Panc1 (cell line): ENCODE measurements at regions not wholly inside any gene's neighbourhood (a gene's known extent, or its start where the extent isn't known, plus 50 kb on each side); places are given as distances from the start of the nearest gene placed in this dataset.

ENCODE experiments used
- ATAC-seq: fragments of 200-7000 bp; cut with Tn5 transposase; 2 replicates; pipeline ENCODE4 v1.9.1; 2020; ENCODE audit warnings: mild to moderate bottlenecking, moderate library complexity
- BruUV-seq: library from RNA; stranded (reverse); fragments of 400-500 nt; replicated peaks from 2 replicates; lab custom pipeline; 2021; lab: Mats Ljungman, UMichigan
- CTCF ChIA-PET: fragments of 300-600 bp; sonication (Branson Sonifier 250); formaldehyde crosslinking; loops from one replicate; lab custom pipeline; 2022; ENCODE audit warnings: antibody characterized with exemption; lab: Charles Lee
- POLR2A ChIA-PET: fragments of 300-600 bp; sonication (Branson Sonifier 250); formaldehyde crosslinking; loops from one replicate; lab custom pipeline; 2022; ENCODE audit warnings: antibody characterized with exemption; lab: Charles Lee
- DNase-seq: peaks from one replicate; pipeline ENCODE4 v3.0.0-alpha.2; 2010; ENCODE audit warnings: low read depth, low spot score
- H3K27ac ChIP-seq: 2 replicates; pipeline ENCODE4 v1.5.1; 2011; ENCODE audit warnings: mild to moderate bottlenecking, low read length, inconsistent platforms
- H3K27me3 ChIP-seq: fragments of 200-500 bp; sonication (Bioruptor generic); 2 replicates; pipeline ENCODE4 v1.6.0; 2014; ENCODE audit warnings: low read length, inconsistent platforms; ENCODE audit not compliant: control insufficient read depth, insufficient read depth
- H3K36me3 ChIP-seq: fragments of 200-500 bp; sonication (Bioruptor generic); 2 replicates; pipeline ENCODE4 v1.5.1; 2014; ENCODE audit warnings: inconsistent platforms, mild to moderate bottlenecking, low read length, moderate library complexity; ENCODE audit not compliant: control insufficient read depth, insufficient read depth
- H3K4me1 ChIP-seq: 2 replicates; pipeline ENCODE4 v1.5.1; 2011; ENCODE audit warnings: inconsistent platforms, mild to moderate bottlenecking, low read length, moderate library complexity; ENCODE audit not compliant: control insufficient read depth, insufficient read depth
- H3K4me3 ChIP-seq, 2 experiments: 2 replicates each; pipeline ENCODE4 v1.5.1; 2011 to 2012; ENCODE audit warnings: low read depth in 2 of 2, low read length in 2 of 2, mild to moderate bottlenecking in 2 of 2, inconsistent platforms in 1 of 2, moderate library complexity in 1 of 2
- H3K9me3 ChIP-seq: fragments of 200-500 bp; sonication (Bioruptor generic); 2 replicates; pipeline ENCODE4 v1.5.1; 2014; ENCODE audit warnings: low read depth, mild to moderate bottlenecking, inconsistent platforms, low read length, moderate library complexity; ENCODE audit not compliant: control insufficient read depth, insufficient read depth
- POLR2AphosphoS5 ChIP-seq: IDR thresholded peaks from 2 replicates; pipeline ENCODE4 v1.6.1; 2012; ENCODE audit warnings: mild to moderate bottlenecking, low read depth, low read length, moderate library complexity
- SIN3A ChIP-seq: IDR thresholded peaks from 2 replicates; pipeline ENCODE4 v1.6.1; 2012; ENCODE audit warnings: low read depth, mild to moderate bottlenecking, low read length, moderate library complexity, borderline replicate concordance; ENCODE audit not compliant: insufficient read depth
- TCF7L2 ChIP-seq: IDR thresholded peaks from 2 replicates; pipeline ENCODE4 v1.6.1; 2011; ENCODE audit warnings: mild to moderate bottlenecking, low read depth, low read length, inconsistent platforms
- in situ Hi-C: cut with HindIII; loops from 2 replicates; pipeline ENCODE4 v1.10.0; 2016; ENCODE audit warnings: low sequenced_read_pairs, low pct_unique_long_range_greater_than_20kb
- intact Hi-C: fragments of 100-400 bp; cut with micrococcal nuclease; formaldehyde crosslinking; loops from one replicate; pipeline ENCODE4 v1.10.0; 2022; ENCODE audit not compliant: unreplicated experiment
- TF ChIP-seq, protein P1 (sequence below): fragments of 450-650 bp; IDR thresholded peaks from 2 replicates; pipeline ENCODE4 v1.5.1; 2017; ENCODE audit warnings: mild to moderate bottlenecking
- TF ChIP-seq, protein P2 (sequence below), 2 experiments: IDR thresholded peaks; 2 replicates each; pipeline ENCODE4 v1.6.1; 2011 to 2012; ENCODE audit warnings: low read depth in 2 of 2, control low read depth in 1 of 2, low read length in 1 of 2, mild to moderate bottlenecking in 1 of 2, moderate library complexity in 1 of 2; ENCODE audit not compliant: insufficient read depth in 1 of 2

DNA sequence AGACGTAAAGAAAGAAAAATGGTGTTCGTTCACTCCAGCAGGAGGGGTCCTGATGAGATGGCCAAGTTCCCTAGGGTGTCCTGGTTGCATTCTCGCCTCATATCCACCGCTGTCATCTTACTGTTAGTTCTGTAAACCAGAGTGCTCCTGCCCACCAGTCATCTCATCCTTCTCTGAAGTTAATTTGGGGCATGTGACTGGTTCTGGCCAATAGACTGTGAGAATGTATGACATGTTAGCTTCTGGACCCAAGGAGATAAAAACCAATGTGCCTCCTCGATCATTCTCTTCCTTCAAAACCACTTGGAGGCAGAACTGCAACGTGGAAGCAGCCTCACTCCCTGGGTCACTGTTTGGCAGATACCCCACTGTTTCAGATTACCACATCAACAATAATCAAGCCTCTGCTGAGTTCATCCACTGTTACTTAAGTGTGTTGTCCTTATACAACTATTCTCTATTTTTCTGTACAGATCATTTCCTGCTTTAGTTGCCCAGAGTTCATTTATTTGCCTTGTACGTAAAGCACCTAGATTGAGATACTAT, 759.1 kb downstream of the TSN start:
- no peaks in the 10 kb centered on the region for H3K9me3 ChIP-seq
- DNase-seq (no peak), ATAC-seq (no peak)
- no peak overlapping the region for H3K4me3 ChIP-seq
- intact Hi-C loops (no loop called here), in situ Hi-C loops (no loop called here)
- BruUV-seq = no TSS peak
- H3K36me3 ChIP-seq = no peaks in the 10 kb centered on the region
- H3K27ac ChIP-seq = no peak overlapping the region
- H3K27me3 ChIP-seq = no peaks in the 10 kb centered on the region
- TF ChIP-seq, protein P1, sequence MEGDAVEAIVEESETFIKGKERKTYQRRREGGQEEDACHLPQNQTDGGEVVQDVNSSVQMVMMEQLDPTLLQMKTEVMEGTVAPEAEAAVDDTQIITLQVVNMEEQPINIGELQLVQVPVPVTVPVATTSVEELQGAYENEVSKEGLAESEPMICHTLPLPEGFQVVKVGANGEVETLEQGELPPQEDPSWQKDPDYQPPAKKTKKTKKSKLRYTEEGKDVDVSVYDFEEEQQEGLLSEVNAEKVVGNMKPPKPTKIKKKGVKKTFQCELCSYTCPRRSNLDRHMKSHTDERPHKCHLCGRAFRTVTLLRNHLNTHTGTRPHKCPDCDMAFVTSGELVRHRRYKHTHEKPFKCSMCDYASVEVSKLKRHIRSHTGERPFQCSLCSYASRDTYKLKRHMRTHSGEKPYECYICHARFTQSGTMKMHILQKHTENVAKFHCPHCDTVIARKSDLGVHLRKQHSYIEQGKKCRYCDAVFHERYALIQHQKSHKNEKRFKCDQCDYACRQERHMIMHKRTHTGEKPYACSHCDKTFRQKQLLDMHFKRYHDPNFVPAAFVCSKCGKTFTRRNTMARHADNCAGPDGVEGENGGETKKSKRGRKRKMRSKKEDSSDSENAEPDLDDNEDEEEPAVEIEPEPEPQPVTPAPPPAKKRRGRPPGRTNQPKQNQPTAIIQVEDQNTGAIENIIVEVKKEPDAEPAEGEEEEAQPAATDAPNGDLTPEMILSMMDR = no peak
- TF ChIP-seq TCF7L2 = no peak
- TF ChIP-seq, protein P2, sequence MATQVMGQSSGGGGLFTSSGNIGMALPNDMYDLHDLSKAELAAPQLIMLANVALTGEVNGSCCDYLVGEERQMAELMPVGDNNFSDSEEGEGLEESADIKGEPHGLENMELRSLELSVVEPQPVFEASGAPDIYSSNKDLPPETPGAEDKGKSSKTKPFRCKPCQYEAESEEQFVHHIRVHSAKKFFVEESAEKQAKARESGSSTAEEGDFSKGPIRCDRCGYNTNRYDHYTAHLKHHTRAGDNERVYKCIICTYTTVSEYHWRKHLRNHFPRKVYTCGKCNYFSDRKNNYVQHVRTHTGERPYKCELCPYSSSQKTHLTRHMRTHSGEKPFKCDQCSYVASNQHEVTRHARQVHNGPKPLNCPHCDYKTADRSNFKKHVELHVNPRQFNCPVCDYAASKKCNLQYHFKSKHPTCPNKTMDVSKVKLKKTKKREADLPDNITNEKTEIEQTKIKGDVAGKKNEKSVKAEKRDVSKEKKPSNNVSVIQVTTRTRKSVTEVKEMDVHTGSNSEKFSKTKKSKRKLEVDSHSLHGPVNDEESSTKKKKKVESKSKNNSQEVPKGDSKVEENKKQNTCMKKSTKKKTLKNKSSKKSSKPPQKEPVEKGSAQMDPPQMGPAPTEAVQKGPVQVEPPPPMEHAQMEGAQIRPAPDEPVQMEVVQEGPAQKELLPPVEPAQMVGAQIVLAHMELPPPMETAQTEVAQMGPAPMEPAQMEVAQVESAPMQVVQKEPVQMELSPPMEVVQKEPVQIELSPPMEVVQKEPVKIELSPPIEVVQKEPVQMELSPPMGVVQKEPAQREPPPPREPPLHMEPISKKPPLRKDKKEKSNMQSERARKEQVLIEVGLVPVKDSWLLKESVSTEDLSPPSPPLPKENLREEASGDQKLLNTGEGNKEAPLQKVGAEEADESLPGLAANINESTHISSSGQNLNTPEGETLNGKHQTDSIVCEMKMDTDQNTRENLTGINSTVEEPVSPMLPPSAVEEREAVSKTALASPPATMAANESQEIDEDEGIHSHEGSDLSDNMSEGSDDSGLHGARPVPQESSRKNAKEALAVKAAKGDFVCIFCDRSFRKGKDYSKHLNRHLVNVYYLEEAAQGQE (IDR thresholded peaks at IDR 0.05; ENCODE audit: insufficient read depth in 1 of 2, low read depth in 2 of 2, low read length in 1 of 2) = no peak
- no peak for TF ChIP-seq SIN3A
- TF ChIP-seq POLR2AphosphoS5 = no peak
- POLR2A ChIA-PET = no interaction called here
- CTCF ChIA-PET = no interaction called here
- H3K4me1 ChIP-seq = no peaks in the 10 kb centered on the region

DNA sequence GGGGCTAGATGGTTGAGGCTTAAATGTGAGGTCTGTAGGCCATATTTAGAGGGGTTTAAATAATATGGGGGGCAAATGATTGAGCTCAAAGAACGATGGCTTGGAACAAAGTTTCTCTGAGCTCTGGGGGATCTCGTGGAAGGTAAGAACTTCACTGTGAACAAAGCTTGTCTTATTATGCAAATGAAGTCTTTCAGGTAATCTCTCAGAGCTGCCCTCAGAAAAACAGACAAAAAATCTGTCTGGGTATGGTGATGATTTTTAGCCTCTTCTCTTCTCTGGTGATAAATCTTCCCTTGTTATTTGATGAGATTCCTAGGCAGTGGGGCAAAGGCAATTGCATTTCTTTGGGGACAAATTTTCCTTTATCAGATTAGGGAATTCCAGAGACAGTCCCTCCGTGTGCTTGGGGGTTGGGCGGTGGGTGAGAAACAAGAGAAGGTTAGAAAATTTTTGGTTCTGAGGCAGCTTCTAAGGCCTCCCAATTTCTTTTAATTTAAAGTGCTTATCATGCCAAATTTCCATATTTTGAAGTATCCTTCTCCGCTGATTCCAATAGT, 760.4 kb downstream of the TSN start:
- Histone ChIP-seq H3K4me1 (no peaks in the 10 kb centered on the region), H3K27me3 (no peaks in the 10 kb centered on the region), H3K27ac (no peak overlapping the region), H3K4me3 (no peak overlapping the region), H3K36me3 (no peaks in the 10 kb centered on the region), H3K9me3 (no peaks in the 10 kb centered on the region)
- in situ Hi-C loops = no loop called here
- intact Hi-C loops = no loop called here
- ATAC-seq = no peak
- TF ChIP-seq TCF7L2 (no peak), POLR2AphosphoS5 (no peak), SIN3A (no peak)
- TF ChIP-seq, protein P2 (IDR thresholded peaks at IDR 0.05; ENCODE audit: insufficient read depth in 1 of 2, low read depth in 2 of 2, low read length in 1 of 2) = no peak
- TF ChIP-seq, protein P1 = no peak
- ChIA-PET CTCF (no interaction called here), POLR2A (no interaction called here)
- no peak for DNase-seq
- no TSS peak for BruUV-seq
